Central memory CD8-positive, alpha-beta T cell (primary cell): ENCODE measurements at regions not wholly inside any gene's neighbourhood (a gene's known extent, or its start where the extent isn't known, plus 50 kb on each side); places are given as distances from the start of the nearest gene placed in this dataset.
A peak's percentile ranks its signal among the peaks of the same experiment; 100 is the strongest.

ENCODE experiments used
- ATAC-seq: fragments of 150-1000 bp; cut with Tn5 transposase; replicated peaks from 2 replicates; pipeline ENCODE4 v1.10.0; 2022; ENCODE audit warnings: mild to moderate bottlenecking, moderate FRiP score, moderate number of reproducible peaks; ENCODE audit not compliant: poor library complexity, severe bottlenecking; ENCODE audit errors: extremely low read depth
- DNase-seq, 2 donors: peaks; one replicate each; pipeline ENCODE4 v3.0.0; 2021; ENCODE audit warnings: low spot score in 2 of 2
- H3K27ac Mint-ChIP-seq: one replicate; pipeline ENCODE4 v1.8.0; 2022; ENCODE audit warnings: low read depth, mild to moderate bottlenecking, moderate library complexity, mixed read lengths
- H3K27me3 Mint-ChIP-seq: one replicate; pipeline ENCODE4 v1.8.0; 2022; ENCODE audit warnings: mixed read lengths
- H3K36me3 Mint-ChIP-seq: one replicate; pipeline ENCODE4 v1.8.0; 2022; ENCODE audit warnings: mild to moderate bottlenecking, moderate library complexity, mixed read lengths; ENCODE audit not compliant: insufficient read depth
- H3K4me1 Mint-ChIP-seq: one replicate; pipeline ENCODE4 v1.8.0; 2022; ENCODE audit warnings: mixed read lengths
- H3K4me3 Mint-ChIP-seq: one replicate; pipeline ENCODE4 v1.8.0; 2022; ENCODE audit warnings: mild to moderate bottlenecking, moderate library complexity, mixed read lengths
- H3K9me3 Mint-ChIP-seq: one replicate; pipeline ENCODE4 v1.8.0; 2022; ENCODE audit warnings: mixed read lengths

DNA sequence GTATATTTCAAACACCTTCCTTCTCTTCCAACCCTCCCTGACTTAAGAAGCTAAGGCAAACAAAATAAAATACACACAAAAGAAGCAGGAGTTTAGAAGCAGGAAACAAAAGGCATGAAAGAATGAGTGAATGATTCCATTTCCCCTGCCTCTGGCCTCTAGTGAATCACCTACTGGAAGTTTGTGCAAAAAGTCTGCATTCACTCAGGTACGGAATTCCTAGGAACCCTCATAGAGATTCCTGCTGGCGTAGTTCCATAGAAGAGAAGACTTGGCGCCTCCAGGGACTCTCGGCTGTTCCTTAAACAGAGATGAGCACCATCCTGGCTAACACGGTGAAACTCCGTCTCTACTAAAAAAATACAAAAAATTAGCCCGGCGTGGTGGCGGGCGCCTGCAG lies 125.9 kb upstream of the TBL1X start:
- H3K9me3 Mint-ChIP-seq = no peaks in the 10 kb centered on the region
- DNase-seq = no peak
- peaks cover 11% of the 10 kb centered on the region for H3K36me3 Mint-ChIP-seq
- H3K27ac Mint-ChIP-seq = no peak overlapping the region
- H3K4me3 Mint-ChIP-seq = no peak overlapping the region
- peaks cover 41% of the 10 kb centered on the region for H3K4me1 Mint-ChIP-seq
- no peaks in the 10 kb centered on the region for H3K27me3 Mint-ChIP-seq
- no peak for ATAC-seq

DNA sequence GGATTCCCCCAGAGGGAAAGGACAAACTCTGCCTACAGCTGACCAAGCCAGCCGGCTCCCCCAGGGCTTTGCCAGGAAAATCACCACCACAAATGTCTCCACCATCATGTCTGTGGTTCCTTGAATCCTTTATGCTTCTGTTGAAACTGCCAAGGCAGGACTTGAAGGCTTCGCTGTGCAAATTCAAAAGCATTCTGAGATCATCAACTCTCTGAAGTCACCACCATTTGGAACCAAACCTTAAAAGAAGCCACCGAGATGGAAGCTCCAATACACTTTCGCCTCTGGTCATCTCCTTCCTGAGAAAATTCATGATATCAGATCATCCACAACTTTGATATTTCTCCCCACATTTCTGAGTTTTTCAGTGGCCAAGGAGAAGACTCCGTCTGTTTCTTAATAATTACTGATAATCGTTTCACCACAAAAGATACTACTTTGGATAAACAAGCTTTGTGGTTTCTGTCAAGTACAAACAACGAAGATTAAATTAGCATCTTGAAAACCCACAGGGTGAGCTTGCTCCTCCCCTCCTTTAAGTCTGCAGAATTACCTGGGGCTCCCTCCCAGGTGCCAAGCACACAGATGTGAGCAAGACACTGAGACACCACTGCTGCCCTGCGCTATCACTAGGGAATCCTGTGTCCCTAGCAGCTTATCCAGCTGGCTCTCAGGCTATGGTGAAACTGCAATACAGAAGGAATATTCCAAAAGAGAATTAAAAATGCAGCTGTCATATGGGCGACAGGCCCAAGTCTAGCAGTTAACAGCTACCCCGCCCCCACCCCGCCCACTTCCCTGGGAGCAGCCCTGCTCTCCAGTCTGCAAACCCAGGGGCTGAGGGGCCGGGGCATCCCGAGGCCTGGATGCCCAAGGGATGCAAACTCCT lies 125.0 kb upstream of the TBL1X start:
- no peaks in the 10 kb centered on the region for H3K9me3 Mint-ChIP-seq
- no peaks in the 10 kb centered on the region for H3K27me3 Mint-ChIP-seq
- peaks cover 41% of the 10 kb centered on the region for H3K4me1 Mint-ChIP-seq
- DNase-seq (peak in 1 of 2 donors; percentile 11), ATAC-seq (peak; percentile 37)
- H3K27ac Mint-ChIP-seq = peak overlapping the region; percentile 97
- H3K36me3 Mint-ChIP-seq = peaks cover 11% of the 10 kb centered on the region
- H3K4me3 Mint-ChIP-seq = peak overlapping the region; percentile 81

DNA sequence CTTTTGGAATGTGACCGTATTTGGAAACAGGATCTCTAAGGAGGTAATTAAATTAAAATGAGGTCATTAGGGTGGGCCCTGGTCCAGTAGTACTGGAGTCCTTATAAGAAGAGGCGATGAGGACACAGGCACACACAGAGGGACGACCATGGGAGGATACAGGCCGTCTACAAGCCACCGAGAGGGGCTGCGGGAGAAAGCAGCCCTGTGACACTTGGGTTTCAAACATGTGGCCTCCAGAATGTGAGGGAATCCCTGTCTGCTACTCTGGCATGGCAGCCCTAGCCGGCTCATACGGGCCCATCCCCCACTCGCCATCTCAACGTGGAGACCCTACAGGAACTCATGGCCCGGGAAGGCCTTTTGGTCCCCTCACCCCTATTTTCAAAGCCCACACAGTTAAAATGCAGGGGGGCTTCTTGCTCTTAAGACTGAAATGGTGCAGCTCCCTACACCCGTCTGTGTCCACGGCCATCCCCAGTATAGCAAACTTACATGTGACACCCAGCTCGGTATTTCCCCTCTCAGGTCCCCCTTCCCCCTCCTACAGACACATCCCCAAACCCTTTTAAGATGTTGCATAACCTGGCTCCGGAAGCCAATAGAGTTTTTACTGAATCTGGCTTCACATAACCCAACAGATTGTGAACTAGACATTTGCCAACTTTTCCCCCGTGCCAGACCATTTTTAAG lies 124.1 kb upstream of the TBL1X start:
- DNase-seq = peak in 1 of 2 donors; percentile 37
- H3K4me1 Mint-ChIP-seq = peaks cover 41% of the 10 kb centered on the region
- no peaks in the 10 kb centered on the region for H3K27me3 Mint-ChIP-seq
- peaks cover 11% of the 10 kb centered on the region for H3K36me3 Mint-ChIP-seq
- no peaks in the 10 kb centered on the region for H3K9me3 Mint-ChIP-seq
- H3K4me3 Mint-ChIP-seq = peak overlapping the region; percentile 81
- H3K27ac Mint-ChIP-seq = peak overlapping the region; percentile 97
- ATAC-seq = peak; percentile 73

DNA sequence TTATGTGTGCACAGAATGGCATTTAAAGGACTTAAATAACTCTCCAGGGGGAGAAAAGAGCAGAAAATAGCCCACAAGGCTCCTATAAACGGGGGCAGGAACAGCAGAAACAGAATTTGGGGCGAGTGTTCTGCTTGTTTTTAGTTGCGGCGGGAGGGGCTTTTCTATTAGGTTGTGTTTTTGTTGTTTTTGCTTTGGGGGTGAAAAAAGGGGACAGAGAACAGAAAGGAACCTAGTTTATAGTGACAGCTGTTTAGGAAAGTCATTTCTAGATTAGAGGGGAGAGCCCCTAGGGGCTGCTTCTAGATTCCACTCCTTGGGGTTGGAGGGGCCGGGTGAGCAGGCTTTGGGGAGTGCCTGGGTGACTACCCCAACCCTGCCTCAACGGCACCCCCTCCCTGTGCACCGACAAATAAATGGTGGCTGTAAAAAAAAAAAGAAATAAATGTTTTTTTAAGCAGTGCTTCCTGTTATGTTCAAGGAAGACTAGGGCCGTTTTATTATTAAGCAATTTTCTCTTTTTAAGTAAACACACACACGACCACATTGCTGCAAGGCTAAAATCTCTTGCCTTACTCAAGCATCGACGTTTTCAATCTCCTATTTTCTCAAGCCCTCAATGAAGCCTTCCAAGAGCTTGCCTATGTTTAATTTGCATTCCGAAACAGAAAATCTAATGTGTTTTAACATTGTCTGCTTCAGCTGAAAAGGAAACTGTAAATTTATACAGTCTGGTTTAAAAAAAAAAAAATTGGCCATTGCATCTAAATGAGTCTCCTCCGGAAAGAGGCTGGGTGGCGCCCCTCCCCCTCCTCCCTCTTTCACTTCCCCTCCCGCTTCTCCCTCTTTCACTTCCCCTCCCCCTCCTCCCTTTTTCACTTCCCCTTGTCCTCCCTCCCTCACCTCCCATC lies 123.3 kb upstream of the TBL1X start:
- ATAC-seq = peak; percentile 50
- peak; percentile 13 to 33 for DNase-seq
- H3K36me3 Mint-ChIP-seq = peaks cover 11% of the 10 kb centered on the region
- peaks cover 40% of the 10 kb centered on the region for H3K4me1 Mint-ChIP-seq
- H3K27ac Mint-ChIP-seq = peak overlapping the region; percentile 97
- H3K27me3 Mint-ChIP-seq = no peaks in the 10 kb centered on the region
- no peaks in the 10 kb centered on the region for H3K9me3 Mint-ChIP-seq
- peak overlapping the region; percentile 81 for H3K4me3 Mint-ChIP-seq

DNA sequence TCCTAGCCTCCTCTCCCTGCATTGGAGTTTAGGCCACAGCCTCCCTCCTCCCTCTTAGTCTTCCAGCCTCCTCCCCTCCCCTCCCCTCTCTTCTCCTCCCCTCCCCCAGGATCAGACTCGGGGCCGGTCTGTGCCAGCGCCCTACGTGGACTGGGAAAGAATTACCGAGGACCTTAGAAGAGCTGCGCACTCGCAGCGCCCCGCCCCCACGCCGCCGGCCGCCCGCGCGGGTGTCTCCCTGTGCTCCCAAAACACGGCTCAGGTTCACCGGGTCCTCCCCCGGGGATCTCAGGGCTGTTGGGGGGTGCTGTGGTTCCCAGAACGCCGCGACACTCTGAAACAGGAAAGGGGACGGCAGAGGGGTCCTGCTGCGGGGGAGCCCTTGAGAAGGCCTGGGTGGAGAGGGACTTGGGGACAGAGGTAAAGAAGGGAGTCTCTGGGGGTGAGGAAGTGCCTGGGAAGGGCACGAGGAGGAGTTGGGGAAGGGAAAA lies 122.3 kb upstream of the TBL1X start:
- H3K27ac Mint-ChIP-seq = no peak overlapping the region
- H3K27me3 Mint-ChIP-seq = no peaks in the 10 kb centered on the region
- peak overlapping the region; percentile 65 for H3K4me3 Mint-ChIP-seq
- H3K9me3 Mint-ChIP-seq = no peaks in the 10 kb centered on the region
- H3K4me1 Mint-ChIP-seq = peaks cover 36% of the 10 kb centered on the region
- DNase-seq = peak; percentile 13 to 33
- peaks cover 11% of the 10 kb centered on the region for H3K36me3 Mint-ChIP-seq
- ATAC-seq = no peak

DNA sequence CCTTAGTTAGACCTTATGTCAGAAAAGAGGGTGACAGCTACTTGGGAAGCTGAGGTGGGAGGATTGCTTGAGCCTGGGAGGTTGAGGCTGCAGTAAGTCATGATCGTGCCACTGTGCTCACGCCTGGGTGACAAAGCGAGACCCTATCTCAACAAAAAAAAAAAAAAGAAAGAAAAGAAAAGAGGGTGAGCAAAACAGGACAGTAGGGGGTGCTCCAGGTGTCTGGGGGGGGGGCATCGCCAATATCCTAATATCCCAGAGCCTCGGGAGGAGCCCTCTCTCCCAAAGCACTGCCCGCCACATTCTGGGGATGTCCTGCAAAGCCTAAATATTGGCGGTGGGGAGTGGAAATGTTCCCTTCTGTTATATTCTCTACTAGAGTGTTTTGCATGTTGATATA lies 120.9 kb upstream of the TBL1X start:
- peaks cover 31% of the 10 kb centered on the region for H3K4me1 Mint-ChIP-seq
- peaks cover 10% of the 10 kb centered on the region for H3K36me3 Mint-ChIP-seq
- H3K27ac Mint-ChIP-seq = peak overlapping the region; percentile 46
- ATAC-seq = no peak
- no peaks in the 10 kb centered on the region for H3K27me3 Mint-ChIP-seq
- H3K4me3 Mint-ChIP-seq = no peak overlapping the region
- no peak for DNase-seq
- H3K9me3 Mint-ChIP-seq = no peaks in the 10 kb centered on the region

DNA sequence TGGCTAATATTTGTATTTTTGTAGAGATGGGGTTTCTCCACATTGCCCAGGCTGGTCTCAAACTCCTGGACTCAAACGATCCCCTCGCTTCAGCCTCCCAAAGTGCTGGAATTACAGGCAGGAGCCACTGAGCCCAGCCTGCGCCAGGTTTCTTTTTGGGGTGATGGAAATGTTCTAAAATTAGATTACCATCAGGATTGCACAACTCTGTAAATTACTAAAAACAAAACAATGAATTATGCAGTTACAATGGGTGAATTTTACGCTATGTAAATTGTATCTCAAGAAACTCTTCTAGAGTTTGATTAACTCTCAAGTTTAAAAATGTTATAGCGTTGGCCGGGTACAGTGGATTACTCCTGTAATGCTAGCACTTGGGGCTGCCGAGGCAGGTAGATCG lies 118.9 kb upstream of the TBL1X start:
- Mint-ChIP-seq H3K36me3 (peaks cover 10% of the 10 kb centered on the region), H3K27ac (no peak overlapping the region), H3K9me3 (no peaks in the 10 kb centered on the region), H3K27me3 (no peaks in the 10 kb centered on the region), H3K4me3 (no peak overlapping the region), H3K4me1 (peaks cover 15% of the 10 kb centered on the region)
- DNase-seq (no peak), ATAC-seq (no peak)

DNA sequence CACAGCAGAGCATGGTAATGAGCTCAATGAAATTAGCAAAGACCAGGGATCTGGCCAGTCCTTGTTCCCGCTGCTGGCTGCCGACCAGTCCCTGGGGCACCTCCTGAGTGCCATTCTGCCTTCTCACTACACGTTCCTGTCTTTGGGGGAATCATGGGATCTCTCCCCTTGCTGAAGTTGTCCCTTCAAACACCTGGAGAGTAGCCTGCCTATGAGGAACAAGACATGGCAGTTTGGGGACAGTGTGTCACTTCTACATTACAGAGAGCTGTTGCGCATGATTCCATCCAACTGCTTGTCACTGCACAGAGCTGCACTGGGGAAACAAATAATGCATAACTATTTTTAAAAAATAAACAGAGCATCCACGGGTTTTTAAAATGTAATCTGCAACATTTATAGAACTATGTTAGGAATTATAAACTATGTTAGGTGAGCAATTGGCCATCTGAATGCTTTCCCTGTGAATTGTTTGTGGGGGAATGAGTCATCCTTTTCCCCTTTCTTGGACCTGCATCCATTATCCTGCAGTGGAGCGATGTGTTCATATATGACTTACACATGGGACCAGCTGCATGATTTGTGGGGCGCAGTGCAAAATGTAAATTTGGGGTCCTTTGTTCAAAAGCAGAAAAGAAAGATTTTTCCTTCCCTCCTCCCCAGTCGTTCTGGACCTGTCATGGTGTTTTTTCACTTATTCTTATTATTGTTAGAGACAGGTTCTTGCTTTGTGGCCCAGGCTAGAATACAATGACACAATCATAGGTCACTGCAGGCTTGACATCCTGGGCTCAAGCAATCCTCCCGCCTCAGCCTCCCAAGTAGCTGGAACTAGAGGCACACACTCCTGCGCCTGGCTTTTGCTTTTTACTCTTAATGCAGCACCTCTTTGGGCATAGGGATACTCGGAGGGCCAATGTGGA lies 115.0 kb upstream of the TBL1X start:
- no peaks in the 10 kb centered on the region for H3K27me3 Mint-ChIP-seq
- peaks cover 10% of the 10 kb centered on the region for H3K36me3 Mint-ChIP-seq
- H3K4me3 Mint-ChIP-seq = no peak overlapping the region
- ATAC-seq = no peak
- no peaks in the 10 kb centered on the region for H3K9me3 Mint-ChIP-seq
- H3K4me1 Mint-ChIP-seq = peaks cover 30% of the 10 kb centered on the region
- no peak for DNase-seq
- no peak overlapping the region for H3K27ac Mint-ChIP-seq

DNA sequence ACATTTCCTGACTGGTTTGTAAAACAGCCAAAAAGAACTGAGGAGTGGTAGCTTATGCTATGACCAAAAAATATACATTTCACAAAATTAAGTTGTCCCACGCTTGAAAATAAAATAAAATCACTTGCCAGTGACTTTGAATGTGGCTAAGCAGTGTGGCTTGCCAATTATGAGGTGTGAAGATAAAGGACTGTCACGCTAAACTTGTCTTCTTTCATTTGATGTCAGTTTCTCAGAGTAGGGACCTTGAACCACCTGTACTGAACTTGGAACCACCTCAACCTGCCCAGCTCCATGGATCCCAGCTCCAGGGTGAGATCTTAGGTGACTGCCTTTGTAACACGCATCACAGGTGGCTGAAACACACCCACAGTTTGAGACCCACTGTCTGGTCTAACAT lies 113.7 kb upstream of the TBL1X start:
- H3K27ac Mint-ChIP-seq = peak overlapping the region; percentile 96
- no peak for DNase-seq
- H3K9me3 Mint-ChIP-seq = no peaks in the 10 kb centered on the region
- H3K27me3 Mint-ChIP-seq = no peaks in the 10 kb centered on the region
- H3K36me3 Mint-ChIP-seq = peaks cover 10% of the 10 kb centered on the region
- H3K4me1 Mint-ChIP-seq = peaks cover 42% of the 10 kb centered on the region
- peak; percentile 52 for ATAC-seq
- H3K4me3 Mint-ChIP-seq = peak overlapping the region; percentile 77

DNA sequence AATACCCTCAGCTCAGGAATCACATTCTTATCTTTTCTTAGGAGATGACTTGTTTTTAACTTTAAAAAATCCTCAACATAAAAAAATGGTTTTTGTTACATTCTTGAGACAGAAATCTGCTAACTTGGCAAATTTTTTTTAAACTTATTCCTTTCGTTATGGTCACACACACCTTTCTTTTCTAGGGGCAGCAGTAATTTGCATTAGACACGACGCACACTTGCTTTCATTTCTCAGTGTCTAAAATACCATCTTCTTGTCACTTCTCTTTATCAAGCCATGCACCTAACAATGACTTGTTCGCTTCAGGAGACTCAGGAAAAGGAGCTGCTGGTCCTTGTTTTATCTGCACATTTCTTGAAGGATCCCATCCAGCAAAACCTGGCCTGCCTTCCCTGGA lies 112.6 kb upstream of the TBL1X start:
- Mint-ChIP-seq H3K9me3 (no peaks in the 10 kb centered on the region), H3K4me1 (peaks cover 48% of the 10 kb centered on the region), H3K4me3 (peak overlapping the region; percentile 77), H3K36me3 (peaks cover 10% of the 10 kb centered on the region), H3K27ac (peak overlapping the region; percentile 96), H3K27me3 (no peaks in the 10 kb centered on the region)
- ATAC-seq (peak; percentile 15), DNase-seq (no peak)

DNA sequence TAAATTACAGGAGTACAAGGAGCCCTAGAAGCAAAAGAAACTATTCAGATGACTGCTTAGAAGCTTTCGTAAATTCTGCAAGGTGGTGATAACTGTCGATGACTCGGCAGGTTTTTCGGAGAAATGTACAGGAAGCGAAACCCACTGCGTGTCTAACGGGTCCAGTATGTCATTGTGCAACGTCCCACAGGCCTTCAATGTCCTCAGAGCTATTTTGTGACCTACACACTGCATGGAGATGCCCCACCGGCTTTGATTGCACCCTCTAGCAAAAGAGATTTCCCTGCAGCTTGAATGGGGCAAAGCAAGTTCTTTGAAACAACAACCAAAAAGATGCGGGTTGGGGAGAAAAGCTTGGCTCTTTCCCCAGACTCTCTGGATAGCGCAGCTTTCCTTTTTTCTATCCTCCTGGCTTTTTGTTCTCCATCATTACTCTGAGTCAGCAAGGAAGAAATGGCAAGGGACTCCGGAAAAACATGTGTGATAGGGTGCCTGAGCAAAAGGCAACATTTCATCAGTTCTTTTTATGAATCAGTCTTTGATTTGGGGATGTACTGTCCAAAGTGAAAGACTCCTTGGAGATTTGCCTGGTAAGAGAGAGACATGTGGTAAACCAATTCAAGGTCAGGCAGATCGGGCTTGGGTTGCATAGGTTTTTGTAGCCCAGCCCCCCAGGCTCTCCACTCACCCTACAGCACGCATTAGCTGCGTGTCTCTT lies 112.0 kb upstream of the TBL1X start:
- Mint-ChIP-seq H3K27ac (peak overlapping the region; percentile 96), H3K4me3 (peak overlapping the region; percentile 77), H3K27me3 (no peaks in the 10 kb centered on the region), H3K9me3 (no peaks in the 10 kb centered on the region), H3K4me1 (peaks cover 48% of the 10 kb centered on the region), H3K36me3 (peaks cover 10% of the 10 kb centered on the region)
- no peak for DNase-seq
- peak; percentile 31 for ATAC-seq
